NCI-H2081 (cell line): ENCODE measurements at regions not wholly inside any gene's neighbourhood (a gene's known extent, or its start where the extent isn't known, plus 50 kb on each side); places are given as distances from the start of the nearest gene placed in this dataset.

Experiments used
- DNase-seq, 2 experiments: peaks; one replicate each; lab custom pipeline; 2025; lab: John Stamatoyannopoulos, UW

- DNase-seq: no peak
Observed at GRCh38 chr9:88792502-88792901, 198.8 kb upstream of the S1PR3 start.

- no peak for DNase-seq
Observed at GRCh38 chr9:88794100-88794499, 197.2 kb upstream of the S1PR3 start.

DNA sequence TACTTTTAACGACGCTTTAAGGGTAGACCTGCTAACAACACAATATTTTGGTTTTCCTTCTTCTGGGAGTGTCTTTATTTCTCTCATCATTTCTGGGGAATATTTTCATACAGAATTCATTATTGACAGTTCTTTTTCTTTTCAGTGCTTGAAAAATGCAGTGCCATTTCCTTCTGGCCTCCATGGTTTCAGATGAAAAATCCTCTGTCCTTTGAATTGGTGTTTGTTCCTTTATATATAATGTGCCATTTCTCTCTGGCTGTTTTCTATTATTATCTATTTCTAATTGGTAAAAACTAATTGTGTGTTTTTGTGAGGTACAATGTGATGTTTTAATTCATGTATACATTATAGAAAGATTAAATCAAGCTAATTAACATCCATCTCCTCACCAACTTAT, 194.3 kb upstream of the S1PR3 start:
- DNase-seq: no peak

DNA sequence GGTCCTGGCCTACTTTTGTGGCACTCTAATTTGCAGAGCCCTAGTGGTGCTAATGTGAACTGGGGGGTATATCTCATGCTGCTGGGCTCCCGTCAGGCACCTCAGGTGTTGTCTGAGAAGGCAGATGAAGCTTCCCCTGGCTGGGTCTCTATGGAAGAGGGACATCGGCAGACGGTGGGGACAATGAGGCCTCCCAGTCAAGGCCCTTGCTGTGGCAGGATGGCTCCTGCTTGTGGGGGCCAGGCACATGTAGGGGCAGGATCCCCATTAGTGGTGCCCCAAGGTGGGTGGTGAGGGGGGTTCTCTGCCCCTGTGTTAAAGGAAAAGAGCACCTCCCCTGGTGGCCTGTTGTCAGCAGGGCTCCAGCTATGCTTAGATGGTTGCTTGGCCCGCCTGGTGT, 192.8 kb upstream of the S1PR3 start:
- no peak for DNase-seq

GRCh38 chr9:88799541-88800328, 191.5 kb upstream of the S1PR3 start:
- DNase-seq: no peak

DNA sequence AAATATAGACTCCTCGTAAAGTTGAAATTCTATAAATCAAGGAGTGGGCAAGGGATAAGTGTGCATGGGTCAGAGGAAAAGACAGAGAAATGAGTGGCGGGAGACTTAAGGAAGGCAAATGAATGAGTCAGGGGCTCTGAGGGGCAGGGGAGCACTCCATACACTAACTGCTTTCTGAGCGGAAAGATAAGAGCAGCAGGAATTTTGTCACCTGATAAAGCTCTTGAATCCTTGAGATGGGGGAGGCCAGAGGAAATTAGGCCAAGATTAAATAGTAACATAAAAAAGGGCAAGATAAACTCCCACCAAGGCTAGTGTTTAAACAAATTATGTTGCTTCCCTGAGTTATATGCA, 191.0 kb upstream of the S1PR3 start:
- no peak for DNase-seq

DNA sequence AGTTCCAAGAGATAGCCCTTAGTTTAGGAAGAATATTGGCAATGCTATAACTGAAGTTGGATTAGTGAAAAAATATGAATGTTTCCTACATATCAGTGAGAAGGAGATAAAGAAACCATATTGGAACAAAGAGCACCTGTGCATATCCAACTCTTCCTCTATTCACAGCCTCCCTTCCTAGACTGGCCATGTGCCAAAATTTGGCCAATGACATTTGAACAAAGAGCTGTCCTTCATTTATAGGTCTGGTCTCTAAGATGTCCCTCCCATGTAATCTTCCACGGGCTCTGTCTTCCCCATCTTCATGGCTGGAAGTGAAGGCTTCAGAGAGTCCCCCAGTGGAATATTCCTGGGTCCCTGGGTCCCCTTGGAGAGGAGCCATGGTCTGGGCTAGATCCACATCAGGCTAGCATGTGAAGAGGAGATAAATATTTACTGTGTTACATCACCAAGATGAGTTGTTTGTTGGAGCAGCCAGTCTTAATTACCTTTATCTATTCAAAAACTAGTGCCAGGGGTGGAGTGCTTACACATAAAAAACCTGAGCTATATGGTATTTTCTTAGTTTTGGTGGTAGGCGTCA, 190.0 kb upstream of the S1PR3 start:
- DNase-seq: no peak

GRCh38 chr9:88802533-88802932, 188.7 kb upstream of the S1PR3 start:
- DNase-seq: no peak

DNA sequence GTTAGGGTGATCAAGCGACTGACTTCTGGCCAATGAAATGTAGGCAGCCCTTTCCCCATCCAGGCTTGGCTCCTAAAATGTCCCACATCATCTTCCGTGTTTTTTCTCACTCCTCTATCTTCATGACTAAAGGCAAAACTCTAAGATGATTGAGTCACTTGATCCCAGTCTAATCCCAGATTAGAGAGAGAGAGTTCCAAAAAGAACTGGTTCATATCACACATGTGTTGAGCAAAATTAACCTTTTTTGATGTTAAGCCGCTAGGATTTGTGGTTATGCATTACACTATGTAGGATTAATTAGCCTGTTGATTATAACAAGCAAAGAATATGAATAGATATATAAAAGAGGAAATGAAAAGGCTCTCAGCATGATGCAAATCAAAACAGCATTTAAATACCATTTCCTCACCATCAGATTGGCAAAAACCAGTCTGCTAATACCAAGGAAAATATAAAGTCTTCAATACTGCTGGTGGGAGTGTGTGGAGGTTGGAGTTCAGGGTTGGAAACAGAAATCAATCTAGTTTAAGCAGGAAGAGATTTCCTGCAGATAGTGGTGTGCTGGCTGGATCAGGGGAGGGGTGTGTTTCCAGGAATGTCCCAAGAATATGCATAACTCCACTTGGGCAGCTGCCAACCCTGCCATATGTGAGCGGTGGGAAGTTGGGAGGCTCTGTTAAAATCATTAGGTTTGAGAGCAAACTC, 187.6 kb upstream of the S1PR3 start:
- no peak for DNase-seq

DNA sequence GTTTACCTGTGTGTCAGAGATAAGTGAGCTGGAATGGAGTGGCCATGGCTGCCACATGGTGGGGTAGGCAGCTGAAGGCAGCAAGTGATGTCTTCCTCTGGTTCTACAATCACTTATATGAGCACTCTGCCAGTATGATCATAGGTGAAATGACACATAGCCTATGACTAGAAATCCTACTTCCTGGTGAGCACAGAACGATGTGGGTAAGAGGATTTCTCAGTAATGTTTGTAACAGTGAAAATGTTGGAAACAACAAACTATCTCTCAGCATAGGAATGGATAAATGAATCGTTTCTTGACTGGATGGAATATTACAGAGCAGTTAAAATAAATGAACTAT, 187.0 kb upstream of the S1PR3 start:
- no peak for DNase-seq

GRCh38 chr9:88805217-88805943, 185.9 kb upstream of the S1PR3 start:
- no peak for DNase-seq

GRCh38 chr9:88807426-88807825, 183.8 kb upstream of the S1PR3 start:
- no peak for DNase-seq

GRCh38 chr9:88808019-88808656, 183.1 kb upstream of the S1PR3 start:
- no peak for DNase-seq

DNA sequence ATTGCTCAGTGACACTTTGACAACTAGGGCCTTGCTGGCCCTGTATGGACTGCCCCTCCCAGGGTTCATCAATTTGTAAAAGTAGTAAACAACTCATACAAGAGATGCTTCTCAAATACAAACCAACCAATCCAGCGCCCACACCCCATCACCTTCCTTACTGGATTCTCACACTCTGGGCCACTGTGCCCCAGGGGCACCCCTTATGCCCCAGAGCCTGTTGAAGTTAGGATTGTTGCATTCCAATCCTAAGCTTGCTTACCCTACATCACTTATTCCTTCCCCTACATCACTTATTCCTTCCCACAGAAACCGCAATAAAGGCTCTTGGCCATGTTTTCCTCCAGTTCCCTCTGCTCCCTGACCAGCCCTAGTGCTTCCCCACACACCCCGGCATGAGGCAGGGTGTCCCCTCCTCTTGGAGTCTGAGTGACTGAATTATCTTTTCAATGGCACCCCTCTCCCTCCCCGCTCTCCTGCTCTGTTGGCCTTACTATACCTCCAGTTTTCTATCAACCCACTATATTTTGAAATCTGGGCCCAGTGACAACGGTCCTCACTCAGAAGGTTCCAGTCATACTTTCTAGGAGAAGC, 182.4 kb upstream of the S1PR3 start:
- no peak for DNase-seq

- DNase-seq: no peak
Observed at GRCh38 chr9:88809355-88810161, 181.7 kb upstream of the S1PR3 start.

DNA sequence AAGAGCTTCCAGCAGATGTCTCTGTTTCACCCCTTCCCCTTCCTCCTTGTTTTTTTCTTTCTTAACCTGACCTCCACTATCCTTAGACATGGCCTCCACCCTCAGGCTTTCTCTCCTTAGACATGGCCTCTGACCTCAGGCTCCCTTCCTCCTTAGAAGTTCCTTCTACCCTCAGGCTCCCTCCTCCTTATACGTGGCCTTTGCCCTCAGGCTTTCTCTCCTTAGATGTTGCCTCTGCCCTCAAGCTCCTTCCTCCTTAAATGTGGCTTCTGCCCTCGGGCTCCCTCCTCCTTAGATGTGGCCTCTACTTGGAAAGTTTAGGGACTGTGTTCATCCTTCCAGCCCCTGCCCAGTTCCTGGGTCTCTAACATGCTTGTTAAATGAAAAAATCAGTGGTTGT, 180.4 kb upstream of the S1PR3 start:
- no peak for DNase-seq

GRCh38 chr9:88811511-88811910, 179.8 kb upstream of the S1PR3 start:
- DNase-seq: no peak

GRCh38 chr9:88812938-88813637, 178.2 kb upstream of the S1PR3 start:
- DNase-seq: no peak

DNA sequence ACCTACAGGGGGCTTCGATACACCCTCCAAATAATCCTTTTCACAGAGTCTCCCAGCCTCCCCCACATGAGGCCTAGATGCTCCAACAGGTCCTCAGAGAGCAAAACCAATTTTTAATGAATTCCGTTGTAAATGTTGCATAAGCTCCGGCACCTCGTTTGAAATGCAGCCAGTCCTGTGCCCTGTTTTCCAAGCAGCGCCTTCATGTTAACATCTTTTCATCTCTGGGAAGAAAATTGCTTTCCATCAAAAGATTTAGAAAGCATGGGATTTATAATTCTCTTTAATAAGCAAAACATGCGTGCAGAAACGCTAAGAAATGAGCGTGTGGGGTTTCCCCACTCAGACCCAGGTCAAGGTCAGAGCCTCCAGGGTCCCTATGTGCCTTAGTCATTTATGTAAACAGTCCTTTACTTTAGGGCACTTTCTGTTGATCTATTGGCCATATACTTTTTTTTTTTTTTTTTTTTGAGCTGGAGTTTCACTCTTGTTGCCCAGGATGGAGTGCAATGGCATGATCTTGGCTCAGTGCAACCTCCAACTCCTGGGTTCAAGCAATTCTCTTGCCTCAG, 177.5 kb upstream of the S1PR3 start:
- DNase-seq: no peak

DNA sequence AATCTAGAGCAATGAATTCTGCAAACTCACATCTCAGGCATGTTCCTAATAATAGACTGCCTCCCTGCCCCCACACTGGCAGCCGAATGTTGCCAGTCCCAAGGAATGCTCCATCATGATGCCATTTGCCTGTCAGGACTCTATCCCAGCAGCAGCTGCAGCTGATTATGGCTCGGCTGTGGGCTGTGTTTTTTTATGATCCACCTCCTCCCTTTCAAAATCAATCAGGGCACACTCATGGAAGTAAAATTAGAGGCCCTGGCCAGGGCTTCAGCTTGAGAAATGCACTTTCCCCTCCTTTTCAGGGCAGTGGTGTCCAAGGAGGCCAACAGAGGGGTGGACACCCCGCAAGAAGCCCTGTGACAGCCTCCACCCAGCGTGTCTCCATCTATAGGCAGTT, 176.7 kb upstream of the S1PR3 start:
- DNase-seq: no peak
